Ovary (tissue), 7 donors: ENCODE measurements at regions not wholly inside any gene's neighbourhood (a gene's known extent, or its start where the extent isn't known, plus 50 kb on each side); places are given as distances from the start of the nearest gene placed in this dataset.

Experiments
- DNase-seq, 5 donors: peaks; one replicate each; pipeline ENCODE4 v3.0.0-alpha.2; 2019 to 2020
- H3K27ac ChIP-seq, 2 donors: fragments of 200-600 bp; one replicate each; pipeline versions ENCODE4 v1.5.1 to v1.8.0; 2019 to 2022
- H3K27me3 ChIP-seq: fragments of 200-600 bp; one replicate; pipeline ENCODE4 v1.8.0; 2022
- H3K36me3 ChIP-seq: fragments of 200-600 bp; sonication (generic); one replicate; pipeline ENCODE4 v1.5.1; 2019
- H3K4me1 ChIP-seq: one replicate; pipeline ENCODE4 v1.8.1; 2013; ENCODE audit warnings: mild to moderate bottlenecking, moderate library complexity; ENCODE audit not compliant: insufficient read depth
- H3K4me3 ChIP-seq: fragments of 200-600 bp; sonication (generic); one replicate; pipeline ENCODE4 v1.5.1; 2017
- H3K9me3 ChIP-seq, 2 donors: fragments of 200-600 bp in 1 of 2; sonication (generic) in 1 of 2; one replicate each; pipeline versions ENCODE4 v1.5.1 to v1.8.1; 2013 to 2019; ENCODE audit warnings: mild to moderate bottlenecking in 1 of 2, moderate library complexity in 1 of 2
- EP300 ChIP-seq: sonication (generic); formaldehyde crosslinking; IDR thresholded peaks from one replicate; pipeline ENCODE4 v1.6.1; 2017; ENCODE audit warnings: antibody characterized with exemption
- POLR2A ChIP-seq: fragments of 450-650 bp; IDR thresholded peaks from one replicate; pipeline ENCODE4 v1.6.1; 2017; ENCODE audit warnings: antibody characterized with exemption, mild to moderate bottlenecking, moderate library complexity
- WGBS, 3 donors: extraction: QIAGEN DNeasy Blood & Tissue Kit in 1 of 3; methylation state at CpG; one replicate each; pipeline versions ENCODE4 v1.1.5 to v1.1.7; 2013 to 2017; 5-methylcytosine and 5-hydroxymethylcytosine counted together
- intact Hi-C, 4 donors: fragments of 100-400 bp; cut with DNase I; formaldehyde crosslinking; loops; one replicate each; pipeline versions ENCODE4 v1.11.0 to v1.15.1; 2022 to 2023
- TF ChIP-seq, protein P1 (sequence below), 3 donors: fragments of 450-650 bp in 2 of 3; fragments of 200-600 bp in 1 of 3; IDR thresholded peaks; one replicate each; pipeline versions ENCODE4 v1.5.1 to v1.8.0; 2016 to 2022; ENCODE audit warnings: antibody characterized with exemption in 3 of 3, mild to moderate bottlenecking in 1 of 3
- donor health status: DM: no; HTN: no; CAD: no; lungs with moderate emphysema.
- donor health status: DM: no; HTN: no; CAD: no.
- donor health status: Bipolar disorder and iron deficiency.
- donor health status: DM: no; HTN: no; CAD: no.
- donor health status: DM: yes; HTN: yes; CAD: no.

DNA sequence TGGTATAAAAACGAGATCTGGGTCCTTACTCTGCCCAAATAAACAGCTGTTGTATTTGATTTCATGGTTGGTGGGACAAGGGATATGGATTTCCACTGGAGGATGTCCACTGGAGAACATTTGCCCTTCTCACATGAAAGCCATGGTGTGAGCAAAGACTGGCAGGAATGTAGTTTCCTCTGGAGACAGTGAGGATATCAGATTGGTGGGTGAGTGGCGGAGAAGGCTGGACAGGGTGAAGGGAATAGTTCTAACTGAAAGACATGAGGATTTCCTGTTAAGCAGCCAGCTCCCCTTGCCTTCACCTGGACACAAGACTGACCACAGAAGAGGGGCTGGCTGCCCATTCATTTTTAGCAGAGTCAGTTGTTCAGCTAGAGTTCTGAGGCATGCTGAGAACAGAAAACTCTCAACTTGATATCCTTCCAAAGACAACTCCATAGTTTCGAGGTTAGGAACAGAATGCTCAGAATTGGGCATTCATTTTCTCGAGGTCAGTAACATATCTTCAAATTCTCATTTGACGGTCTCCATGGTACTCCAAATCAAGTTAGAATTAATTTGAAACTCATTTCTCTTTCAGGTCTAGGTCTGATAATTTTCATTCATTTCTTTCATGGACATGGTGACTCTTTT is 365.7 kb downstream of the LRIG3 start:
- no peaks in the 10 kb centered on the region for H3K36me3 ChIP-seq
- no peak overlapping the region for H3K4me3 ChIP-seq
- WGBS, 3 donors: 65 to 79% (median 79%) methylated on average over 5 of the region's 5 CpGs
- no peaks in the 10 kb centered on the region for H3K27me3 ChIP-seq
- H3K4me1 ChIP-seq: no peaks in the 10 kb centered on the region
- no peaks in the 10 kb centered on the region for H3K9me3 ChIP-seq
- intact Hi-C loops: no loop called here
- TF ChIP-seq EP300 (no peak), POLR2A (no peak)
- TF ChIP-seq, protein P1, sequence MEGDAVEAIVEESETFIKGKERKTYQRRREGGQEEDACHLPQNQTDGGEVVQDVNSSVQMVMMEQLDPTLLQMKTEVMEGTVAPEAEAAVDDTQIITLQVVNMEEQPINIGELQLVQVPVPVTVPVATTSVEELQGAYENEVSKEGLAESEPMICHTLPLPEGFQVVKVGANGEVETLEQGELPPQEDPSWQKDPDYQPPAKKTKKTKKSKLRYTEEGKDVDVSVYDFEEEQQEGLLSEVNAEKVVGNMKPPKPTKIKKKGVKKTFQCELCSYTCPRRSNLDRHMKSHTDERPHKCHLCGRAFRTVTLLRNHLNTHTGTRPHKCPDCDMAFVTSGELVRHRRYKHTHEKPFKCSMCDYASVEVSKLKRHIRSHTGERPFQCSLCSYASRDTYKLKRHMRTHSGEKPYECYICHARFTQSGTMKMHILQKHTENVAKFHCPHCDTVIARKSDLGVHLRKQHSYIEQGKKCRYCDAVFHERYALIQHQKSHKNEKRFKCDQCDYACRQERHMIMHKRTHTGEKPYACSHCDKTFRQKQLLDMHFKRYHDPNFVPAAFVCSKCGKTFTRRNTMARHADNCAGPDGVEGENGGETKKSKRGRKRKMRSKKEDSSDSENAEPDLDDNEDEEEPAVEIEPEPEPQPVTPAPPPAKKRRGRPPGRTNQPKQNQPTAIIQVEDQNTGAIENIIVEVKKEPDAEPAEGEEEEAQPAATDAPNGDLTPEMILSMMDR (IDR thresholded peaks at IDR 0.05): no peak
- H3K27ac ChIP-seq: no peak overlapping the region
- DNase-seq: no peak

DNA sequence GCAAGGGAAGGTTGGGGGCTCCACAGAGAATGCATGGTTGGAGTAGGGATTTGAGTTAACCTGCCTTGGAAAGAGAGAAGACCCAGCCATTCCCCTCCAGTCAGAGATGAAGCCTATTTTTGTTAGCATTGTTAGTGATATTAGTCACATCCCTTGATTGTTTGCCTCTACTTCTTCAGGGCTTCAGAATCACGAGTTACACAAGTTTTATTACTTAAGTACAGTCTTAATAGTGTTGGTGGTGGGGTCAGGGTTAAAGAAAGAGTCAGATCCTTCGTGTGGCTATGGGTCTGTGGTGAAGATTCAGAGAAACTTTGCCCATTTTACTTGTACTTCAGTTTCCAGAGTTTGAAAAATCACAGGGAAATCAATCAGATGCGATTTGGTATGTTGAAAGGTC is 363.1 kb downstream of the LRIG3 start:
- intact Hi-C loops: no loop called here
- 10 to 39% (median 36%) methylated on average over 3 of the region's 3 CpGs for WGBS, 3 donors
- no peak overlapping the region for H3K4me3 ChIP-seq
- no peak for DNase-seq
- TF ChIP-seq, protein P1 (IDR thresholded peaks at IDR 0.05): no peak
- TF ChIP-seq POLR2A (no peak), EP300 (no peak)
- H3K4me1 ChIP-seq: no peaks in the 10 kb centered on the region
- no peaks in the 10 kb centered on the region for H3K36me3 ChIP-seq
- no peaks in the 10 kb centered on the region for H3K27me3 ChIP-seq
- no peaks in the 10 kb centered on the region for H3K9me3 ChIP-seq
- H3K27ac ChIP-seq: no peak overlapping the region

DNA sequence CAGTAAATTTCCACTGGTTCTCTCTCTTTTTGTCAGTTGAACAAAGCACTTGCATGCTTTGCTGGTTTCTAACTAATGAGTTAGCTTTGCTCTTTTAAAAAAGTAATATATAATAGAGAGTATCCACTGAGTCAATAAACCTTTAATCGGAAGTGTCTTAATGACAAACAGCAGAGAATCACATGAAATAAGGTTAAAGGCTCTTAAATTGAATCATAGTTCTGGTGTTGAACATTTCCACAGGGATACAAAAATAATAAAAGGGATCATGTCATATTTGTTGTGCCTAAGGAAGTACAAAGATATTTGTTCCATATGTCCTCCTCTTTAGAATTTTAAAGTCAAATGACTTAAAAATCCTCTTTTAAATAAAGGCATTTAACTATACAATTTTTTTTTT is 362.6 kb downstream of the LRIG3 start:
- intact Hi-C loops: no loop called here
- DNase-seq: no peak
- Histone ChIP-seq H3K27ac (no peak overlapping the region), H3K36me3 (no peaks in the 10 kb centered on the region), H3K9me3 (no peaks in the 10 kb centered on the region), H3K4me3 (no peak overlapping the region), H3K27me3 (no peaks in the 10 kb centered on the region), H3K4me1 (no peaks in the 10 kb centered on the region)
- no peak for TF ChIP-seq EP300
- TF ChIP-seq, protein P1 (IDR thresholded peaks at IDR 0.05): no peak
- WGBS, 3 donors: 60 to 80% (median 78%) methylated on average over 1 of the region's 1 CpG

DNA sequence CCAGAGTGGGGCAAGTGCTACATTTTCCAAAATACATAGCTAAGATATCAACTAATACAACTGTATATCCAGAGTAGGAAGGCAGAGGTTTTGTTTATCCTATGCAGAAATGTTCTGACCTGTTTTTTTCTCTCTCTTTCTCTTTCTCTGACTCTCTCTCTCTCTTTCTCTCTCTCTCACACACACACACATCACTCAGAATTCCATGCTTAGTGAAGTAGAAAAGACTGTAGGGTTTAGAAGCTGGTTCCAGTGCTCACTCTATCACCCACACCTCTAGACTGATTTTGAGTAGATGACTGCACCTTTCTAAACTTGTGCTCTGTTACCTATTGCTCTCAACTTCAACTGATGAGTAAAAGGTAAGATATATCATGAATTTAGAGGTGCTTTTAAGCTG is 356.7 kb downstream of the LRIG3 start:
- H3K4me3 ChIP-seq: no peak overlapping the region
- H3K36me3 ChIP-seq: no peaks in the 10 kb centered on the region
- TF ChIP-seq, protein P1 (IDR thresholded peaks at IDR 0.05): no peak
- TF ChIP-seq EP300 (no peak), POLR2A (no peak)
- no peaks in the 10 kb centered on the region for H3K9me3 ChIP-seq
- no peak for DNase-seq
- H3K27ac ChIP-seq: no peak overlapping the region
- peaks cover 2% of the 10 kb centered on the region for H3K4me1 ChIP-seq
- no peaks in the 10 kb centered on the region for H3K27me3 ChIP-seq
- intact Hi-C loops: no loop called here
